Omental fat pad (tissue), 3 donors: ENCODE measurements at regions not wholly inside any gene's neighbourhood (a gene's known extent, or its start where the extent isn't known, plus 50 kb on each side); places are given as distances from the start of the nearest gene placed in this dataset.

Experiments
- ATAC-seq: fragments of 150-250 bp; one replicate; pipeline ENCODE4 v1.9.1; 2016; ENCODE audit warnings: mild to moderate bottlenecking, moderate library complexity; ENCODE audit not compliant: low FRiP score
- DNase-seq: peaks from one replicate; pipeline ENCODE4 v3.0.0-alpha.2; 2019; ENCODE audit warnings: low spot score
- CTCF ChIP-seq, 3 donors: fragments of 450-650 bp; IDR thresholded peaks; one replicate each; pipeline ENCODE4 v1.5.1; 2016 to 2017; ENCODE audit warnings: antibody characterized with exemption in 3 of 3, mild to moderate bottlenecking in 3 of 3, moderate library complexity in 2 of 3

- ATAC-seq = peak; percentile 86
- no peak for TF ChIP-seq CTCF (IDR thresholded peaks at IDR 0.05)
- no peak for DNase-seq
Measured at GRCh38 chrX:132270699-132271098, 51.5 kb upstream of the RAP2C start.

- no peak for DNase-seq
- no peak for TF ChIP-seq CTCF (IDR thresholded peaks at IDR 0.05)
- no peak for ATAC-seq
Measured at GRCh38 chrX:132270021-132270420, 50.8 kb upstream of the RAP2C start.
